ENCODE measurements at regions not wholly inside any gene's neighbourhood (a gene's known extent, or its start where the extent isn't known, plus 50 kb on each side); places are given as distances from the start of the nearest gene placed in this dataset.
A peak's percentile ranks its signal among the peaks of the same experiment; 100 is the strongest.
"Not testable (repeated sequence)": the region's sequence is repeated elsewhere in the genome, so short reads cannot be mapped to it uniquely, and the experiment has no call there.

DNA sequence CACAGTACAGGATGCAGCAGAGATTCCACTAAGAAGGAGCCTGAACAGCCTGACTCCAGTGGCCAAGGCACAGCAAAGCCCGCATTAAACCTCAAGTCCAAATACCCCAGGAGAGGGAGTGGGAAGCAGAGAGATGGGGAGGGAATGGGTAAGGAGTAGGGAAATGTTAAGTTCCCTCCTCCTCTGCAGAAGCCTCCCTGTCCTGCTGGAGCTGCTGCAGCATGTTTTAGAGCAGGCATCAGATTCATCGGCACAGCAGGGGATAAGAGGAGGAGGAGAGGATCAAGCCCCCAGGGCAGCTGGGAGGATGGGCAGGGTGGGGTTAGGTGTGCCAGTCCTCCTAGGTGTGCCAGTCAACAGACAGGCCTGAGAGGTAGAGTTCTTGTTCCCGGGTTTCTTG is 709.7 kb downstream of the PTPRU start:
- no peak for DNase-seq

DNA sequence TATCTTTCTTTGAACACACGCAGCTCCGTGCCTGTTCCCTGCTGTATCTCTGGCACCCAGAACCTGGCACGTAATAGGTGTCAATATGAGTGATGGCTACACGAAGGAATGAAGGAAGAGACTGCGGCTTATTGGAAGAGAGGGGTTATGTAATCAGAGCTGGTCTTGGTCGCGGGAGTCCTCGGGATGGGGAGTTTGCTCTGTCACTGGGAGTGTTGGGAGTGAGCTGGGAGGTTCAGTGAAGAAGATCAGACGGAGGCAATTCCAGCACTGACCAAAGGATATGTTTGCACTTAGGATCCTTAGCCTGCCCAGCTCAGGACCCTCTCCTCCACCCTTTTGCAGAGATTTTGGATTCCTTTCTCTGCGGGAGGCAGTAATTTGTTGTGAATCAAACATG is 709.1 kb downstream of the PTPRU start:
- DNase-seq, result no peak

DNA sequence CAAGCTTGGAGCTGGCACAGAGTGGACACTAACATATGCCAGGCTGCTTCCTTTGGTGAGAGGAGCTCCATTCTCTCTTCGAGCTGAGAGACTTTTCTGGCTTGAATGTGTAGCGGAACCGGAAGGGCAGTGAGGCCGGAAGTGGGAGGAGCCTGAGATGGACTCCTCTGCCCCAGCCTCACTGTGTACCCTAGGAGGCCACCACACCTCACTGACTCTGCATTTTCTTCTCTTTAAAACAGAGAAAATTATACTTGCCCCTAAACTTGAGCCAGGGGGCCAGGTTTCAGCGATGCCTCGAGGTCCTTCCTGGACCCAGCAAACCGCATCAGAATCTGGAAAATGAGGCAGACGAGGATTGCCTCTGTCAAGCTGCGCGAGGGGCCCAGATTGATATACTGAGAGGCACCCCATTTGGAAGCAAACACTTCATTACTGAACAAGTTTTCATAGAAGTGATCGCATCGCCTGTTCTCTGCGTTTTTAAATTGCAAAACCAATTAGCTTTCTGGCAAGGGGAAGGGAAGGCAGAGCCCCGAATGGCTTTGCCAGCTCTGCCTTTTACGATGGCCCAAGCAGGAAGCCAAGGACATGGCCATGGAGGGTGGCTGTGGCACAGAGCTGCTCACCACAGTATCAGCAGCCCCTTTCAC is 708.1 kb downstream of the PTPRU start:
- no peak for DNase-seq

DNA sequence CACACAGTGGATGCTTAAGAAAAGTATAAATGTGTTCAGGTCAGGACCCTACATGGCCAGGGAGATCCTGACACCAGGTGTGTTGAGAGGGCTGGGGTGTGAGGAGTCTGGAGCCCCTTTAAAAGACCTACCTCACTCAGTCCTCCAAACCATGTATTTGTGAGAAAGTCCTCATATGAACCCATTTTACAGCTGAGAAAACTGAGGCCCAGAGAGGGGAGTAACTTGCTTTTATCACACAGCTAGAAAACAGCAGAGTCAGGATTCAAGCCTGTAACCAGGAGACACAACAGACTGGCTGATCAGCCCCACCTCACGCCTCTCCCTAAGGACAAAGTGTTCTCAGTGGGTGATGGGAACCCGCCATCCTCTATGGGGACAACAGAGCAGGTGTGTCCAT is 706.7 kb downstream of the PTPRU start:
- DNase-seq, result no peak

DNA sequence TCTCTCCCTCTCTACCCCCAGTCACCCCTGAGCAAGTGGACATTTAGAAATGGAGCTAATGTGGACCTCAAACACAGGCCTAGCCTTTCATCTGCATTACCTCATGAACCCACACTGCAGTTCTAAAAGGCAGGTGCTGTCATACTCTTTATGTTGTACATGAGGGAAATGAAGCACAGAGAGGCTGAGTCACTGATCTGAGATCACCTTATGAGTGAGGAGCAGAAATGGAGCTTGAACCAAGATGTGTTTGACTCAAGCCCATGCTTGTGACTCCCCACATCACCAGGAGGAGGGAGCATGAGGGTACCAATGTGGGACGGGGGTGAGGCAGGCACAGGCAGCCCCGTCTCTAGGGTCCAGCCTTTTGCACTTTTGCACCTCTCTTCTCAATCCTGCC is 702.8 kb downstream of the PTPRU start:
- no peak for DNase-seq

DNA sequence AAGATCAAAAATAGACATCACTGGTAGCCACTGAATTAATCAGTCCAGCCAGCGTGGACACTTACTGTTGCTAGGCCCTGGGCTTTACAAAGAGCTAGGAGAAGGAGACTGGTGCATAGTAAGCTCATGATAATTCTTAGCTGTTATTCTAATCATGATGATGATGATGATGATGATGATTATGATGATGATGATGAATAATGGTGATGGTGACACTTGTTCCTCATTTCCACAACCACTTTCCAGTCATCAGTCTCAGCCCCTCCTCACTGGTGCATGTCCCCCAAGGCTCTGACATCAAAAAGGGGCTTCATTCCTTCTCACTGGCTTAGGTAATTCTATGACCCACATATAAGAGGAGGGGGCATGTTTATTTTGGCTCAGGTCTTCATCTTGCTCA is 701.0 kb downstream of the PTPRU start:
- DNase-seq, result no peak

DNA sequence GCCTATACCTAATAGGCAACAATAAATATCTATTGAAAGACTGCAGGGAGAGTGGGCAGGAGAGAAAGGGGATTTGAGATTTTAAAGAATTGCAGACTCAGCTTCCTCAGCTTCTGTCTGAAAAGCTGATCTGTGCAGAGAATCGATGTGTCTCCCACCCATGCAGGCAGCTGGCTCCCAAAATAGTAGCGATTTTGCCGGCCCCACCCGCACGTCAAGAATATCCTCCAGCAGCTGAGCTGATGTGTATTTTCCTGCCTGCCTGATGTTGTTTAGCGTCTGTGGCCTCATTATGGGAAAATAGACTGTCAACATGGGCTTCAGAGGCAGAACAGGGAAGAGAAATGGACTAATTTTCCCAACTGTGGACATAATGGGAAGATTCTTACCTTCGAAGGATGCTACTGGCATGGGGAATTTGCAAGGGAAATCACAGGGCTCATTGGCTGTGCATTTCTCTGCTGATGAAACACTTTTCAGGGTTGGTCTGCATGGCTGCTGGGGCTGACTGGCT is 699.8 kb downstream of the PTPRU start:
- no peak for DNase-seq

DNA sequence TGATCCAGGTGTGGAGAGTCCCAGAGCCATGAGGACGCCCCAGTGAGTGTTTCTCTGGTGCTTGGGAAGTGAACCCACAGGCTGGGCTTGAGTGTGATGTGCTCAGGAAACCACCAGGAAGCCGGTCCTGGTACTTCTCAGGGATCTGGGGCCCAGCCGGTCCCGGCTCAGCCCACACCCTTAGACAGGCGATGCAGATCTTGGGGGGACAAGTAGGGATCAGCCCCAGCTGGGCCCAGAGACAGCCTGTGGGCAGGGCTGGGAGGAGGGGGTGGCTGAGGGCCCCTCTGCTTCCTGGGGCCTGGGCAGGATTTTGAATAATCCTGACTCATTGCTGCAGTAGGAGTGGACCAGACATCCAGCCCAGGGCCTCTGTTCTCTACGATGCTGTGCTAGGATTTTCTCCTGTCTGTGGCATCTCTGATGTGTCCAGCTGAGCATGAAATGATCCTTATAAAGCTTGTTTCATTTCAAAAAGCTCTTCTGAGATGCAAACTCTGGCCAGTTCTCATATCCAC is 698.0 kb downstream of the PTPRU start:
- no peak for DNase-seq

DNA sequence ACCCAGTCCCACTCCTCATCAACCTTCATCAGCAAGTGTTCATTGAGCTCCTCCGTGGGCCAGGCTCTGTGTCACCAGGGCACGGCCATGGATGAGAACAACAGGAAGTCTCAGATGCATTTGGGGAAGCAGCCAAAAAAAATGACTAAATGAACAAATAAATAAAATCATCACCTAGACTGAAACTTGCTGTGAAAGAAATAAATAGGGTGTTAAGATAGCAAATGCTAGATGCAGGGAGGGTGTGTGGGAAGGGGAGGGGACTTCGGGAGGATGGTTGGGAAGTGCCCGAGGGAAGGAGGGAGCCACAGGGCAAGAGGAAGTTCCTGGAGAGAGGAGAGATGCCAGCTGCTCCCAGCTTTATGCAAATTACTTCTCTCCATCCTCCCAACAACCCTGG is 696.7 kb downstream of the PTPRU start:
- DNase-seq, result peak; percentile 19

DNA sequence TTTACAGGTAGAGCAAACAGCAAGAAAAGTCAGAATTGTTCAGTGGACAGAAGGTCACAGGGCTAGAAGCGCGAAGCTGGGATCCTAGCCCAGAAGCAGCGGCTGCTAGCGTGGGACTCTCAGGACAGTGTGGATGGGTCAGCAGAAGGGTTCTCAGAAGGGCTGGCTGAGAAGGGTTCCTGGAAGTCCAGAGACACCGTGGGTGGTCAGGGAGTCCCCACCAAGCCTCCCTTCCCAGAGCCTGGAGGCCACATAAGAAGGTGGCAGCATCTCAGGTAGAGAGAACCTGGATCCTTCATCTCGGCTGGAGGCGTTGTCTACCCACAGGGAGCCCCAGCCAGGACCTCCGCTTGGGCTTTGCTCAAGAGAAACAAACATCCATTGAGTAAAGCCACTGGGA is 696.3 kb downstream of the PTPRU start:
- no peak for DNase-seq

DNA sequence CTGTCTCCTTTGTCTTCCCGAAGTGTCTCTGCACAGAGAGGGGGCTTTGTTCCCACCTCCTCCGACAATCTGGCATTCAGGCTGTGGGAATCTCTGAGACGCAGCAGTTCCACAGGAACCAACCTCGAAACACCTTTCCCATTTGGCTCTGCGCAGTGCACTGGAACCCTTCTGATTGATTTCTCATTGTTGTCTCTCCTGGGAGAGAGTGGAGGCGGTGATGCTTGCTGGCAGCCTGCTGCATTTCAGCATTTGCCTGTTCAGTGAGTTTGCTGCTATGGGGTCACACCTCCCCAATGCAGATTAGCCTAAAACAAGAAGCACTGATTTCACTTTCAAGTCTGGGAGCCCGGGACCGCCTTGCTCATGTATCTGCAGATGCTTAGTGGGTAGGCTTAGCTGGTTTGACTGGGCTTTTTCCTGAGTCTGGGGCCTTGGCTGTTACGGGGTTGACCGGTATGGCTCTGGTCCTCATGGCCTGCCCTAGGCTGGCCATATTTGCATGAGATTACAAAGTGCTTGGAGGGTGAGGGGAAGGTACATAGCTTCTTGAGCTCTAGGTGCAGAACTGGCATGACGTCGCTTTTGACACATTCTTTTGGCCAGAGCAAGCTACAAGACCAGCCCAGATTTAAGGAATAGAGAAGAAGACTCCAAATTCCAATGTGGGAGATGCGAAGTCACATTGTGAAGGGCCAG is 695.3 kb downstream of the PTPRU start:
- DNase-seq, result no peak

DNA sequence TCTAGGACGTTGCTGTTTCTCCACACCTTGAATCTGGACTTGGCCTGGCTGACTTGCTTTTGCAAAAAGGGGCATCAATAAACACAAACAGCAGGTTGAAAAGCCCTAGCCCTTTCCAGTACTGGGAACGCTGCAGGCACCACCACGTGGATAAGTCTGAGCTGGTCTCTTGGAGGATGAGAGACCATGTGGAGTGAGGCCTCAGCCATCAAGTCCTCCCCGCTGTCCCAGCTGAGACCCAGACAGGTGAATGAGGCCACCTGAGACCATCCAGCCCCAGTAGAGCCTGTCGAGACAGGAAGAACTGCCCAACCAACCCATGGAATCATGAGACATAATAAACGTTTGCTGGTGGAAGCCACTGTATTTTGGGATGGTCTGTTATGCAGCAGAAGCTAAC is 688.7 kb downstream of the PTPRU start:
- no peak for DNase-seq

DNA sequence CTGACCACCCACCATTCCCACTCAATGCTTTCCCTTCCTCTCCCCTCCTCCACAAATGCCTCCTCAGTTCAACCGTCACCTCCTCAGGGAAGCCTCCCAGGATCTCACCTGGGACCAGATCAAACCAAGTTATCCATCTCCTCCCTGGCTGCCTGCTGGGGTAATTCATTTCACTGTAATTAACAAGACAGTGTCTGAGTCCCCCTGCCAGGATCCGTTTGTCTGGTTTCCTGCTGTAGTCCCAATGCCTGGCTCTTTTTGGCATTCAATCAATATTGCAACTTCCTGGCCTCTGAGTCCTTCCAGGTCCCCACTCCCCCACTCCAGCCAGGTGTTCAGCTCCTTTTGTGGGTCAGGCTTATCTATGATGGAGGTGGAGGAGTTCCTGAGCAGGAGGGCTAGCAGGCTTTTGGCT is 687.7 kb downstream of the PTPRU start:
- DNase-seq, result no peak

DNA sequence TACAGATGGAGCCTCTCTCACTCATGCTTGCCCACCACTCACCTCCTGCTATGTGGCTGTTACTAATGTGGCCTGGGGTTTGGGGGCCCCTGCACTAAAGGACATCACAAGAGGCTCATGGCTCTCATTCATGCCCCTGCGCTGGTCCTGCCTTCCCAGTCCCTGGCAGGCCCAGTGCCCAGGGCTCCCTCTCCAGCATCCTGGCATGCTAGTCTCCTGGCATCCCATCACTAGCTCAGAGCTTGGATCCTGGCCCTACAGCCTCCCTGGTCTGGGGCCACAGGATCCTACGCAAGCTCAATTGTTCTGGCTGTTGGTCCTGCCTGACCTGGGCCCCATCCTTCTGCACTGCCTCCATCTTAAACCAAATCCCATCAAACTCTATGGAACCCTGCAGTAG is 685.4 kb downstream of the PTPRU start:
- DNase-seq, result no peak

DNA sequence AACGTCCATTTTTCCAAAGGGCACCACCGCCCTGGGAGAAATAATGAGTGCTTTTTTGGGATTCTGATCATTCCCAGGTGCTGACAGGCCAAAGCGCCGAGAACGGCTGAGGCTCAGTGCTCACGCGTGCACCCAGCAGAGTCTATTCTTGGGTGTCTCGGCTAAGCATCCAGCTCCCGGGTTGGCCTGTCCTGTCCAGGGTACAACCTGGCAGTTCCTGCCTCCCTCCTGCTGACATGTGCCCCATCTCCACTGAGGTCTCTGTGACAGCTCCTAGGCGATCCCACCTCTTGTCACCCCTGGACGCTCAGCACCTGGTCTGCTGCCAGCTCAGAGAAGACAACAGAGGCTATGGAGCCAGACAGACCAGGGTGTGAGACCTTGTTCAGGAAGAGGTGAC is 684.5 kb downstream of the PTPRU start:
- no peak for DNase-seq

DNA sequence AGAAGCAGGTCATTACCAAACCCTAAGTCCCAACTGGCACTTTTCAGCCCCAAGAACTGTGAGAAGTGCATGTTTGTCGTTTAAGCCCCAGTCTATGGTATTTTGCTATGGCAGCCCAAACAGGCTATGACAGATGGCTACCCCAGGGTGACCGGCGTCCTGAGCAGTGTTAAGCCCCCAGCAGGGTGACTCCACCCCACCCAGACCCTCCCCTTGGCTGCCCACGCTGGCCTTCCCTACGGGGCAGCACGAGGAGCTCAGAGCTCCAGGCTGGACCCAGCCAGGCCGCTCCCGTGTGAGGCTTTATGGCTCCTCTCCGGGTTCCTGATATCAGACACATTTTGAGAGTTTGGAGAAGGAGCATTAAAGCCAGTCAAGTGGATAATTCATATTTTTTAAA is 684.0 kb downstream of the PTPRU start:
- DNase-seq, result no peak

DNA sequence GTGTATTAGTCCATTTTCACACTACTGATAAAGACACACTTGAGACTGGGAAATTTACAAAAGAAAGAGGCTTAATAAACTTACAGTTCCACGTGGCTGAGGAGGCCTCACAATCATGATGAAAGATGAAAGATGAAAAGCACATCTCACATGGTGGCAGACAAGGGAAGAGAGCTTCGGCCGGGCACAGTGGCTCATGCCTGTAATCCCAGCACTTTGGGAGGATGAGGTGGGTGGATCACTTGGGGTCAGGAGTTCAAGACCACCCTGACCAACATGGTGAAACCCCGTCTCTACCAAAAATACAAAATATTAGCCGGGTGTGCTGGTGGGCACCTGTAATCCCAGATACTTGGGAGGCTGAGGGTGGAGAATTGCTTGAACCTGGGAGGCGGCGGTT is 682.7 kb downstream of the PTPRU start:
- not testable (repeated sequence) for DNase-seq

DNA sequence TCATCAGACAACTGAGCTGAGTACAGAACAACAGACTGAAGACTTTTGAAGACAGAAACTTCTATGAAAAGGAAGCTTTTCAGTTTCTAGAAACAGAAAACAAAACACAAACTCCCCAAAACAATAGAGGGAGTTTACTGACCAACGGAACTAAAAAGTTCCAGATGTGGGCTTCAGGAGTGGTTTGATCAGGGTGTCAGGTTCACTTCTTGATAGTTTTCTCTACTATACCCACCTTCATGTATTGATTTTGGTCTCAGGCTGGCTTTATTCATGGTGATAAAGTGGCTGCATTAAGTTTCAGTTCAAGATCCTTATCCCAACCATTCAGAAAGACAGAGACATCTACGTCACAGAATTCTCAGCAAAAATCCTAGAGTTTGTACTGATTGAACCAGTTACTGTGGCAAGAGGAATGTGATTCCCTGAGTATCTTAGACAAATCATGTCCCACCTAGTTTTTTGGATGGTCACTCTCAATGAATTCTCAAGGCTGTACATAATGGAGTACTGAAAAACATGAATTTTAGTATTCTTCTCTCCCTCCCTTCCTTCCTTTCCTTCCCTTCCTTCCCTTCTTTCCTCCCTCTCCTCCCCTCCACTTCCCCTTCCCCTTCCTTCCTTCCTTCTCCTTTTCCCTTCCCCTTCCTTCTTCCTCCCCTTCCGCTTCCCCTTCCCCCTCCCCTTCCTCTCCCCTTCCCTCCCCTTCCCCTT is 680.5 kb downstream of the PTPRU start:
- no peak for DNase-seq

DNA sequence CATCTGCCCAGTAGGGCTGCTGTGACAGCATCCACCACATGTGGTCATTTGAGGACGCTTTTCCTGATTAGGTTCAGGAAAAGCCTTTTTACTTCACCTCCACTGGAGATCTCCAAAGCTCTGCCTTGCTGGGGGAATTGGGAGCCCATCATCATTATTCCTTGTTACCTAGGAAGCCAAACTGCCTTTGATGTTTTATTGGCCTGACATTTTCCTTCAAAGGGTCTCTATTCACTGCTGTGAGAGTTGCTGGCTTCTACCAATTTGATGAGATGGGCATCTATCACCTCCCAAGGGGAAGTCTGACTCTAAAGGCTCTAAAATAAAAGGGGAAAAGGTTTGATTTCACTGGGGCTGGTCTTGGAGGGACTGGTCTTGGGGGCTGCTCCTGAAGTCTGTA is 678.6 kb downstream of the PTPRU start:
- no peak for DNase-seq

DNA sequence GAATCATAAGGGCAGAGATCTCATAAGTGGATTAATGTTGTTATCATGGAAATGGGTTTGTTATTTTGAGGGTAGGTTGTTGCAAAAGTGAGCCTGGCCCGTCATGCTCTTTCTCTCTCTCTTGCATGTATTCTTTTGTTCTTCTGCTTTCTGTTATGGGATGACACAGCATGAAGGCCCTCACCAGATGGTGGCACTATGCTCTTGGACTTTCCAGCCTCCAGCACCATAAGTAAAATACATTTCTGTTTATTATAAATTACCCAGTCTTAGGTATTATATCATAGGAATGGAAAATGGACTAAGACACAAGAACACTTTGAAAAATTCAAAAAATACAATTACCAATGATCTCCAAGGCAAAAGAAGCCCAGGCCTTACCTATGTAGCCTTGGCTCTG is 676.1 kb downstream of the PTPRU start:
- DNase-seq, result peak; percentile 30

DNA sequence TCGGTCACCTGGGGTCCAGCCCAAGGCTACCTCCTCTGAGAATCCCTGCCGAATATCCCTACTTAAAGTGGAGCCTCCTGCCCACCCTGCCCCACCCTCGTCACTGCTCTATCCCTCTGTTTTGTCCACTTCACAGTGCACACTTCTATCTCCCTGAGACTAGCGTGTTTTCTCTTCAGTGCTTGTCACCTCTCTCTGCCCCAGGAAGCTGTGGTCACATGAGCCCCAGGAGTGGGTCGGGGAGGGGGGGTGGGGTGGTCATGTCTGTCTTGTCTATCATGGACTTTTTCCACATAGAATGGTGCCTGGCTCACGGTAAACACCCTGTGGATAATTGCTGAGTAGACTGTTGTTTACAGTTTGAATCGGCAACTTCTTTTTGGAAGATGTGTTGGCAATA is 673.6 kb downstream of the PTPRU start:
- no peak for DNase-seq

DNA sequence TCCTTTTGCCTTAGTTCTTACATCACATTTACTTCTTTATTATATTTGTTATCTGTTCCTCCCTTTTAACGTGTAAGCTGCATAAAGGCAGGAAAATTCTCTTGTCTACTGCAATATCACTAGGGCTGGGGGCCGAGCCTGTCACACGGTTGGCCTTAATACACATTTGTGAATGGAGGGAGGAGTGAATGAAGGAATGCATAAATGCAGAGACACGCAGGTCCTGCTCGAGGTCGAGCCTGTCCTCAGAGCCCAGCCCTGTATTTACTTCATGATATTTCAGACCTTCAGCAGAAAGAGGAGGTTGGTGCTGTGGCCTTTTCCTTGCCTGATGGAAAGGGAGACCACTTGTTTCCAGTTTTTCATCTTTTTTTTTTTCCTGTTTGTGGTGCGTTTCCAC is 671.3 kb downstream of the PTPRU start:
- DNase-seq, result no peak

DNA sequence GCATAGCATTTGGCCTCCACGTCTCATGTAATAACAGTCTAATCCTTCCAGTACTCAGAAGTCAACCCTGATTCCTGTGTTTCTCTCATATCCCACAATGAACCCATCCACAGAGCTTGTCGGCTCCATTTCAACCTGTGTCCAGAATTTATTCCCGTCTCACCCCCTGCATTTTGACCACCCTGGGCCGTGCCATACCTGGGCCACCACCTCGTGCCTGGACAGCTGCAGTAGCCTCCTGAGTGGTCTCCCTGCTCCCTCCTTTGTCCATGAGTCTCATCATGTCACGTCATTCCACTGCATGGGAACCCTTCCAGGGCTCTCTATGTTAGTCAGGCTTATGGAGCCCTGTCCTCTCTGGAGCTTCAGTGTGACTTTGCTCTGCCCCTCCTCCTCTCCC is 670.6 kb downstream of the PTPRU start:
- DNase-seq, result no peak

Data from EL (cell line).